ENCODE measurements at regions not wholly inside any gene's neighbourhood (a gene's known extent, or its start where the extent isn't known, plus 50 kb on each side); places are given as distances from the start of the nearest gene placed in this dataset.

GRCh38 chr5:155252717-155253116 lies 239.2 kb downstream of the KIF4B start:
- Histone ChIP-seq H2AK9ac (replicated peaks; ENCODE audit: low read depth, low read length, poor library complexity) (no peak overlapping the region), H3K56ac (ENCODE audit: extremely low read depth, insufficient read depth, low read length) (no peak overlapping the region), H3K79me1 (ENCODE audit: low read depth in 1 of 2, low read length in 2 of 2) (no peaks in the 10 kb centered on the region), H2AFZ (replicated peaks; ENCODE audit: low read length, poor library complexity) (no peak overlapping the region), H3K9me3 (ENCODE audit: control insufficient read depth, insufficient read depth, low read length) (peaks cover 18% of the 10 kb centered on the region), H2BK120ac (ENCODE audit: low read depth, low read length) (no peak overlapping the region), H2AK5ac (ENCODE audit: low read depth, low read length) (no peak overlapping the region), H3K4me1 (ENCODE audit: control insufficient read depth, insufficient read depth, low read length) (no peaks in the 10 kb centered on the region), H3K9ac (ENCODE audit: low read depth, low read length) (no peak overlapping the region), H4K8ac (ENCODE audit: low read depth in 2 of 2, low read length in 2 of 2) (no peak overlapping the region), H3K18ac (ENCODE audit: low read depth, low read length) (no peak overlapping the region), H4K5ac (ENCODE audit: low read depth, low read length) (no peak overlapping the region), H3K36me3 (ENCODE audit: control insufficient read depth, insufficient read depth, low read length) (no peaks in the 10 kb centered on the region), H3K4me3 (ENCODE audit: insufficient read depth, low read depth, low read length) (no peak overlapping the region), H2BK5ac (ENCODE audit: low read depth, low read length, poor library complexity, severe bottlenecking) (no peak overlapping the region), H3K27ac (ENCODE audit: insufficient read depth, low read length) (no peak overlapping the region), H3K23ac (ENCODE audit: low read depth, low read length) (no peak overlapping the region), H2BK15ac (ENCODE audit: low read depth, low read length) (no peak overlapping the region), H4K91ac (ENCODE audit: insufficient read depth, low read depth, low read length) (no peak overlapping the region), H3K14ac (replicated peaks; ENCODE audit: low read depth, low read length) (no peak overlapping the region), H3K4me2 (ENCODE audit: low read depth, low read length) (no peak overlapping the region), H4K20me1 (ENCODE audit: insufficient read depth, low read length) (no peaks in the 10 kb centered on the region), H3K4ac (ENCODE audit: low read depth, low read length) (no peak overlapping the region), H3K9me1 (ENCODE audit: insufficient read depth, low read length) (no peaks in the 10 kb centered on the region), H3K27me3 (ENCODE audit: control insufficient read depth, insufficient read depth, low read length) (no peaks in the 10 kb centered on the region), H2BK20ac (ENCODE audit: low read depth, low read length) (no peak overlapping the region)
- no peak for TF ChIP-seq USF2 (IDR thresholded peaks at IDR 0.05; ENCODE audit: low read depth, low read length)
- no peak for TF ChIP-seq POLR2A (IDR thresholded peaks at IDR 0.05; ENCODE audit: low read depth, low read length)
- no peak for TF ChIP-seq RAD21 (IDR thresholded peaks at IDR 0.05; ENCODE audit: low read length)
- TF ChIP-seq MXI1 (IDR thresholded peaks at IDR 0.05; ENCODE audit: borderline replicate concordance, low read depth, low read length): no peak
- no peak for TF ChIP-seq FOS (IDR thresholded peaks at IDR 0.05; ENCODE audit: low read depth, low read length)
- TF ChIP-seq CHD1 (IDR thresholded peaks at IDR 0.05; ENCODE audit: low read depth, low read length): no peak
- TF ChIP-seq MAFK (IDR thresholded peaks at IDR 0.05; ENCODE audit: low read depth, low read length): no peak
- TF ChIP-seq RFX5 (IDR thresholded peaks at IDR 0.05; ENCODE audit: low read depth, low read length): no peak
- TF ChIP-seq SMC3 (IDR thresholded peaks at IDR 0.05; ENCODE audit: low read depth, low read length): no peak
- no peak for TF ChIP-seq BHLHE40 (IDR thresholded peaks at IDR 0.05; ENCODE audit: low read depth, low read length)
- no peak for TF ChIP-seq CEBPB (IDR thresholded peaks at IDR 0.05; ENCODE audit: low read depth, low read length)
- no peak for TF ChIP-seq CTCF (conservative IDR thresholded peaks at IDR 0.05; ENCODE audit: low read depth, low read length)
- no peak for TF ChIP-seq NFE2L2 (IDR thresholded peaks at IDR 0.05; ENCODE audit: low read depth, low read length)
- TF ChIP-seq ELK1 (IDR thresholded peaks at IDR 0.05; ENCODE audit: borderline replicate concordance, low read depth, low read length): no peak
- no peak for TF ChIP-seq MAZ (IDR thresholded peaks at IDR 0.05; ENCODE audit: borderline replicate concordance, low read depth, low read length)
- no peak for TF ChIP-seq RCOR1 (IDR thresholded peaks at IDR 0.05; ENCODE audit: insufficient replicate concordance, low read length)
- intact Hi-C loops (cut with micrococcal nuclease) (no loop called here), dilution Hi-C loops (cut with HindIII; ENCODE audit: low sequenced_read_pairs, unreplicated experiment) (no loop called here), in situ Hi-C loops (cut with MboI; ENCODE audit: low sequenced_read_pairs) (no loop called here)
- CTCF ChIA-PET: no interaction called here
- BruUV-seq (replicated peaks): no TSS peak
- WGBS, 2 experiments (ENCODE audit: extremely low coverage in 2 of 2, insufficient read length in 1 of 2): no CpG with 5 or more reads among the region's 3 CpGs
- POLR2A ChIA-PET (ENCODE audit: unreplicated experiment): no interaction called here
- ATAC-seq (ENCODE audit: low read depth) (no peak), DNase-seq (no peak)
